SK-N-SH (cell line): ENCODE measurements at regions not wholly inside any gene's neighbourhood (a gene's known extent, or its start where the extent isn't known, plus 50 kb on each side); places are given as distances from the start of the nearest gene placed in this dataset.

Experiments
- CTCF ChIA-PET: fragments of 300-600, 350-600 bp; formaldehyde crosslinking; extraction: SDS; loops from one replicate; lab custom pipeline; 2021; lab: Yijun Ruan, JAX
- POLR2A ChIA-PET: fragments of 350-600 bp; sonication (Branson Sonifier 250); formaldehyde crosslinking; extraction: SDS; loops from one replicate; lab custom pipeline; 2020; ENCODE audit warnings: antibody characterized with exemption, inconsistent platforms; lab: Yijun Ruan, JAX
- DNase-seq: peaks from one replicate; pipeline ENCODE4 v3.0.0; 2012
- H2AFZ ChIP-seq: fragments of 200-600 bp; sonication (generic); 2 replicates; pipeline ENCODE4 v1.8.1; 2016; ENCODE audit warnings: antibody characterized with exemption, mild to moderate bottlenecking, low read depth
- H3F3A ChIP-seq: fragments of 200-600 bp; sonication (generic); replicated peaks from 2 replicates; pipeline ENCODE3; 2016; ENCODE audit warnings: antibody characterized with exemption, mild to moderate bottlenecking; ENCODE audit not compliant: insufficient read depth
- H3K27ac ChIP-seq, 2 experiments: fragments of 200-500 bp in 1 of 2; fragments of 200-600 bp in 1 of 2; sonication (Bioruptor generic) in 1 of 2; sonication (generic), shearing (Covaris generic) in 1 of 2; 2 replicates each; pipeline versions ENCODE4 v1.5.1 to v1.6.1; 2014 to 2016; ENCODE audit warnings: low read depth in 2 of 2, inconsistent platforms in 1 of 2, low read length in 1 of 2, mild to moderate bottlenecking in 1 of 2, mixed read lengths in 1 of 2
- H3K27me3 ChIP-seq: fragments of 200-600 bp; sonication (generic), shearing (Covaris generic); 2 replicates; pipeline ENCODE4 v1.6.1; 2016; ENCODE audit warnings: mixed run types; ENCODE audit not compliant: insufficient read depth
- H3K36me3 ChIP-seq, 2 experiments: fragments of 200-500 bp in 1 of 2; fragments of 200-600 bp in 1 of 2; sonication (Bioruptor generic) in 1 of 2; sonication (generic) in 1 of 2; replicated peaks in 1 of 2; 2 replicates each; pipeline versions ENCODE3 to v1.5.1; 2014 to 2016; ENCODE audit warnings: low read length in 1 of 2, mild to moderate bottlenecking in 1 of 2; ENCODE audit not compliant: insufficient read depth in 2 of 2, control insufficient read depth in 1 of 2
- H3K4me1 ChIP-seq, 2 experiments: fragments of 200-500 bp in 1 of 2; fragments of 200-600 bp in 1 of 2; sonication (Bioruptor generic) in 1 of 2; sonication (generic), shearing (Covaris generic) in 1 of 2; 2 replicates each; pipeline versions ENCODE4 v1.5.1 to v1.6.1; 2014 to 2016; ENCODE audit warnings: low read depth in 1 of 2, low read length in 1 of 2, mixed run types in 1 of 2; ENCODE audit not compliant: insufficient read depth in 2 of 2, control insufficient read depth in 1 of 2
- H3K4me2 ChIP-seq: fragments of 200-600 bp; sonication (generic), shearing (Covaris generic); 2 replicates; pipeline ENCODE4 v1.6.1; 2017; ENCODE audit warnings: mixed run types
- H3K4me3 ChIP-seq, 2 experiments: fragments of 200-500 bp in 1 of 2; fragments of 200-600 bp in 1 of 2; sonication (Bioruptor generic) in 1 of 2; sonication (generic), shearing (Covaris generic) in 1 of 2; 2 replicates each; pipeline versions ENCODE4 v1.5.1 to v1.8.1; 2014 to 2016; ENCODE audit warnings: low read depth in 2 of 2, inconsistent platforms in 1 of 2, low read length in 1 of 2, mild to moderate bottlenecking in 1 of 2, mixed read lengths in 1 of 2, moderate library complexity in 1 of 2
- H3K79me2 ChIP-seq: fragments of 200-600 bp; sonication (generic); 2 replicates; pipeline ENCODE4 v1.8.1; 2017; ENCODE audit warnings: mild to moderate bottlenecking; ENCODE audit not compliant: insufficient read depth
- H3K9ac ChIP-seq: fragments of 200-600 bp; sonication (generic); 2 replicates; pipeline ENCODE4 v1.6.1; 2017; ENCODE audit warnings: mixed run types
- H3K9me2 ChIP-seq: fragments of 200-600 bp; sonication (generic); 2 replicates; pipeline ENCODE4 v1.6.1; 2017; ENCODE audit warnings: mixed run types
- H3K9me3 ChIP-seq: fragments of 200-600 bp; sonication (generic); 2 replicates; pipeline ENCODE4 v1.6.1; 2017; ENCODE audit warnings: mixed run types, mild to moderate bottlenecking, moderate library complexity
- H4K20me1 ChIP-seq: fragments of 200-600 bp; sonication (generic); 2 replicates; pipeline ENCODE4 v1.6.1; 2017; ENCODE audit warnings: mild to moderate bottlenecking, mixed run types; ENCODE audit not compliant: insufficient read depth
- CHD2 ChIP-seq: fragments of 150-350 bp; IDR thresholded peaks from 2 replicates; pipeline ENCODE4 v1.6.1; 2018; ENCODE audit warnings: low read length; ENCODE audit not compliant: partially characterized antibody
- CTCF ChIP-seq: fragments of 200-600 bp; sonication (generic); IDR thresholded peaks from 2 replicates; pipeline ENCODE4 v1.6.1; 2017; ENCODE audit warnings: antibody characterized with exemption, mild to moderate bottlenecking, moderate library complexity
- ELF1 ChIP-seq: IDR thresholded peaks from 2 replicates; pipeline ENCODE4 v1.4.0; 2012
- EP300 ChIP-seq, 2 experiments: IDR thresholded peaks; 2 replicates each; pipeline versions ENCODE4 v1.4.0 to v1.6.1; 2012; ENCODE audit warnings: borderline replicate concordance in 1 of 2, low read depth in 1 of 2, low read length in 1 of 2
- EZH2phosphoT487 ChIP-seq: fragments of 200-600 bp; sonication (generic); IDR thresholded peaks from 2 replicates; pipeline ENCODE4 v1.6.1; 2017; ENCODE audit warnings: low read depth, mixed run types, mild to moderate bottlenecking, antibody characterized with exemption, moderate library complexity, borderline replicate concordance
- FOXJ3 ChIP-seq: sonication (generic); formaldehyde crosslinking; IDR thresholded peaks from 2 replicates; pipeline ENCODE4 v1.5.1; 2020; ENCODE audit warnings: mild to moderate bottlenecking, missing genetic modification reagents
- FOXM1 ChIP-seq: IDR thresholded peaks from 2 replicates; pipeline ENCODE4 v1.4.0; 2012; ENCODE audit warnings: low read depth, mild to moderate bottlenecking
- GATA2 ChIP-seq: sonication (generic); formaldehyde crosslinking; IDR thresholded peaks from 2 replicates; pipeline ENCODE4 v1.5.0; 2020; ENCODE audit warnings: mild to moderate bottlenecking, missing genetic modification reagents
- JUND ChIP-seq: IDR thresholded peaks from 2 replicates; pipeline ENCODE4 v1.4.0; 2012
- MAX ChIP-seq: IDR thresholded peaks from 2 replicates; pipeline ENCODE4 v1.4.0; 2012; ENCODE audit warnings: low read depth
- MXI1 ChIP-seq: IDR thresholded peaks from 2 replicates; pipeline ENCODE4 v1.6.1; 2012; ENCODE audit warnings: mild to moderate bottlenecking, low read depth, low read length, improper control_type of control experiment
- NRF1 ChIP-seq: IDR thresholded peaks from 2 replicates; pipeline ENCODE4 v1.6.1; 2012; ENCODE audit warnings: low read depth, mild to moderate bottlenecking, low read length
- PBX3 ChIP-seq: IDR thresholded peaks from 2 replicates; pipeline ENCODE4; 2012
- POLR2AphosphoS5 ChIP-seq: IDR thresholded peaks from 2 replicates; pipeline ENCODE4 v1.6.1; 2012; ENCODE audit warnings: low read depth, low read length
- RAD21 ChIP-seq: IDR thresholded peaks from 2 replicates; pipeline ENCODE4 v1.6.1; 2012; ENCODE audit warnings: mild to moderate bottlenecking, low read length
- RCOR1 ChIP-seq: fragments of 150-350 bp; IDR thresholded peaks from 2 replicates; pipeline ENCODE4 v1.6.1; 2017; ENCODE audit warnings: antibody characterized with exemption, low read length
- RFX5 ChIP-seq: IDR thresholded peaks from 2 replicates; pipeline ENCODE4 v1.6.1; 2012; ENCODE audit warnings: mild to moderate bottlenecking, improper control_type of control experiment, low read length
- TEAD4 ChIP-seq: IDR thresholded peaks from 2 replicates; pipeline ENCODE4 v1.4.0; 2012; ENCODE audit warnings: mild to moderate bottlenecking, borderline replicate concordance; ENCODE audit not compliant: insufficient read depth
- USF1 ChIP-seq: IDR thresholded peaks from 2 replicates; pipeline ENCODE4 v1.4.0; 2012; ENCODE audit warnings: low read depth, borderline replicate concordance
- USF2 ChIP-seq: fragments of 150-350 bp; IDR thresholded peaks from 2 replicates; pipeline ENCODE4 v1.6.1; 2017; ENCODE audit warnings: antibody characterized with exemption, low read length, low read depth, borderline replicate concordance
- ZBTB33 ChIP-seq: IDR thresholded peaks from 2 replicates; pipeline ENCODE4 v1.4.0; 2012; ENCODE audit warnings: low read depth, borderline replicate concordance
- WGBS: methylation state at CpG from one replicate; pipeline ENCODE4 v1.1.6; 2017; ENCODE audit warnings: low lambda C conversion rate; 5-methylcytosine and 5-hydroxymethylcytosine counted together

- peaks cover 21% of the 10 kb centered on the region; the same call in 1 of the 2 replicates for H3K9me3 ChIP-seq
- 64% methylated on average over 1 of the region's 1 CpG for WGBS
- no peaks in the 10 kb centered on the region for H3K4me1 ChIP-seq
- no peak overlapping the region for H3K4me2 ChIP-seq
- TF ChIP-seq JUND (no peak), RCOR1 (no peak), NRF1 (no peak), USF2 (no peak), MXI1 (no peak), MAX (no peak)
- TF ChIP-seq, all 33 proteins: peak for 0
- H2AFZ ChIP-seq, result no peak overlapping the region
- peaks cover 0 to 3% of the 10 kb centered on the region in 2 experiments for H3K36me3 ChIP-seq
- no peak overlapping the region for H3K27ac ChIP-seq
- no peaks in the 10 kb centered on the region for H3K27me3 ChIP-seq
- no peak for DNase-seq
- CTCF ChIA-PET, result no interaction called here
- no peaks in the 10 kb centered on the region for H3K9me2 ChIP-seq
- H4K20me1 ChIP-seq, result no peaks in the 10 kb centered on the region
- H3K4me3 ChIP-seq, result no peak overlapping the region
- H3F3A ChIP-seq, result no peaks in the 10 kb centered on the region
- no peaks in the 10 kb centered on the region for H3K79me2 ChIP-seq
- H3K9ac ChIP-seq, result no peak overlapping the region
- POLR2A ChIA-PET, result no interaction called here
Observed at GRCh38 chr10:120702032-120702431, 149.1 kb upstream of the WDR11 start.

- H3K79me2 ChIP-seq, result no peaks in the 10 kb centered on the region
- no peak for DNase-seq
- H3K9ac ChIP-seq, result no peak overlapping the region
- no peaks in the 10 kb centered on the region for H3K4me1 ChIP-seq
- no peaks in the 10 kb centered on the region for H3K9me3 ChIP-seq
- H3K27ac ChIP-seq, result no peak overlapping the region
- H3K27me3 ChIP-seq, result no peaks in the 10 kb centered on the region
- no peak for TF ChIP-seq JUND
- TF ChIP-seq RAD21, result no peak
- TF ChIP-seq CTCF, result no peak
- TF ChIP-seq ELF1, result no peak
- no peak for TF ChIP-seq TEAD4
- no peak for TF ChIP-seq FOXM1
- TF ChIP-seq EP300 (IDR thresholded peaks at IDR 0.05; ENCODE audit: borderline replicate concordance in 1 of 2, low read depth in 1 of 2, low read length in 1 of 2), result no peak
- no peak for TF ChIP-seq CHD2
- no peak for TF ChIP-seq PBX3
- TF ChIP-seq POLR2AphosphoS5, result no peak
- TF ChIP-seq EZH2phosphoT487, result no peak
- no peak for TF ChIP-seq USF1
- no peak for TF ChIP-seq MAX
- TF ChIP-seq ZBTB33, result no peak
- TF ChIP-seq FOXJ3 (CRISPR knock-in tag), result no peak
- TF ChIP-seq RFX5, result no peak
- no peak for TF ChIP-seq GATA2 (CRISPR knock-in tag)
- no peak for TF ChIP-seq RCOR1
- no peak overlapping the region for H3K4me2 ChIP-seq
- no peaks in the 10 kb centered on the region for H3F3A ChIP-seq
- H4K20me1 ChIP-seq, result no peaks in the 10 kb centered on the region
- no peak overlapping the region for H3K4me3 ChIP-seq
- WGBS, result 51% methylated on average over 4 of the region's 4 CpGs
- POLR2A ChIA-PET, result no interaction called here
- CTCF ChIA-PET, result interaction anchor here (1.1 to 1.3 kb wide), 2 partner anchors 27 to 31 kb away, joined by 3 to 4 read pairs; no protein-coding TSS in a partner anchor
- H3K9me2 ChIP-seq, result no peaks in the 10 kb centered on the region
- H3K36me3 ChIP-seq, result no peaks in the 10 kb centered on the region
- H2AFZ ChIP-seq, result no peak overlapping the region
Observed at GRCh38 chr10:120705309-120705708, 145.9 kb upstream of the WDR11 start.
